SK-N-SH treated with all-trans-retinoic acid at 6 μM for 48 hours (cell line): ENCODE measurements at regions not wholly inside any gene's neighbourhood (a gene's known extent, or its start where the extent isn't known, plus 50 kb on each side); places are given as distances from the start of the nearest gene placed in this dataset.

Experiments
- CSDC2 ChIP-seq: fragments of 250-450 bp; sonication (Bioruptor Pico); IDR thresholded peaks from 2 replicates; pipeline ENCODE4 v1.5.0; 2020; ENCODE audit warnings: mild to moderate bottlenecking, moderate library complexity
- OSR1 ChIP-seq: fragments of 250-450 bp; sonication (Bioruptor Pico); IDR thresholded peaks from 2 replicates; pipeline ENCODE4 v1.8.0; 2022; ENCODE audit warnings: moderate library complexity, mild to moderate bottlenecking, inconsistent platforms
- PPARA ChIP-seq: fragments of 250-450 bp; sonication (Bioruptor Pico); IDR thresholded peaks from 2 replicates; pipeline ENCODE4 v1.5.0; 2020; ENCODE audit warnings: mild to moderate bottlenecking, borderline replicate concordance
- TCF4 ChIP-seq: fragments of 250-450 bp; sonication (Bioruptor Pico); IDR thresholded peaks from 2 replicates; pipeline ENCODE4 v1.8.0; 2021; ENCODE audit warnings: mild to moderate bottlenecking, moderate library complexity, borderline replicate concordance
- ZFP30 ChIP-seq: fragments of 450-650 bp; formaldehyde crosslinking; IDR thresholded peaks from 2 replicates; pipeline ENCODE4 v1.5.0; 2022; ENCODE audit warnings: mild to moderate bottlenecking, moderate library complexity

- TF ChIP-seq ZFP30 (CRISPR knock-in tag) (no peak), TCF4 (CRISPR knock-in tag) (no peak), PPARA (CRISPR knock-in tag) (no peak), OSR1 (CRISPR knock-in tag) (no peak), CSDC2 (CRISPR knock-in tag) (no peak)
These were observed 163.3 kb upstream of the SPRY1 start for GRCh38 chr4:123233136-123233768.
